B cell (primary cell): ENCODE measurements at regions not wholly inside any gene's neighbourhood (a gene's known extent, or its start where the extent isn't known, plus 50 kb on each side); places are given as distances from the start of the nearest gene placed in this dataset.
"Not testable (repeated sequence)": the region's sequence is repeated elsewhere in the genome, so short reads cannot be mapped to it uniquely, and the experiment has no call there.

Experiments
- EZH2 ChIP-seq: IDR thresholded peaks from 2 replicates; pipeline ENCODE4 v1.6.1; 2012; ENCODE audit warnings: borderline replicate concordance, low read depth, mild to moderate bottlenecking, moderate library complexity, low read length; ENCODE audit not compliant: insufficient read depth, poor library complexity, severe bottlenecking
- TF ChIP-seq, protein P1 (sequence below): fragments of 200-600 bp; IDR thresholded peaks from one replicate; pipeline ENCODE4 v1.8.0; 2022; ENCODE audit warnings: antibody characterized with exemption, mild to moderate bottlenecking

DNA sequence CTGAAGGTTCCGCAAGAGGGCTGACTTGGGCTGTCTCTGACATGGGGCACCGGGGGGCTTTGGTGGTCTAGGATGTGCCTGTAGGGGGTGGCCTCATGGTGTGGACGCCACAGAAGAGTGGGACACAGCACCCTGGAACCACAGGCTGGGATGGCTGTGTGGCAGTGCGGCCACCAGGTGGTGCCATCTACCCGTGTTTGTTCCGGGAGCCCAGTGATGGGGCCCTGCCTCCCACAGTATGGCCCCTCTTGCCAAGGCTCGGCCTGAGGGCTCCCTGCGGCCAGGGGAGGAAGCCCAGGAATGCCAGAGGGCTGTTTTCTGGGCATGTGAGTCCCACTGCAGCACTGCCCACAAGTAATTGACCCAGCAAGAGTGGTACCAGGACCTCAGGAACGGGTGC is 180.2 kb upstream of the AKAP13 start:
- TF ChIP-seq, protein P1, sequence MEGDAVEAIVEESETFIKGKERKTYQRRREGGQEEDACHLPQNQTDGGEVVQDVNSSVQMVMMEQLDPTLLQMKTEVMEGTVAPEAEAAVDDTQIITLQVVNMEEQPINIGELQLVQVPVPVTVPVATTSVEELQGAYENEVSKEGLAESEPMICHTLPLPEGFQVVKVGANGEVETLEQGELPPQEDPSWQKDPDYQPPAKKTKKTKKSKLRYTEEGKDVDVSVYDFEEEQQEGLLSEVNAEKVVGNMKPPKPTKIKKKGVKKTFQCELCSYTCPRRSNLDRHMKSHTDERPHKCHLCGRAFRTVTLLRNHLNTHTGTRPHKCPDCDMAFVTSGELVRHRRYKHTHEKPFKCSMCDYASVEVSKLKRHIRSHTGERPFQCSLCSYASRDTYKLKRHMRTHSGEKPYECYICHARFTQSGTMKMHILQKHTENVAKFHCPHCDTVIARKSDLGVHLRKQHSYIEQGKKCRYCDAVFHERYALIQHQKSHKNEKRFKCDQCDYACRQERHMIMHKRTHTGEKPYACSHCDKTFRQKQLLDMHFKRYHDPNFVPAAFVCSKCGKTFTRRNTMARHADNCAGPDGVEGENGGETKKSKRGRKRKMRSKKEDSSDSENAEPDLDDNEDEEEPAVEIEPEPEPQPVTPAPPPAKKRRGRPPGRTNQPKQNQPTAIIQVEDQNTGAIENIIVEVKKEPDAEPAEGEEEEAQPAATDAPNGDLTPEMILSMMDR: not testable (repeated sequence)
- not testable (repeated sequence) for TF ChIP-seq EZH2
